ENCODE measurements at regions not wholly inside any gene's neighbourhood (a gene's known extent, or its start where the extent isn't known, plus 50 kb on each side); places are given as distances from the start of the nearest gene placed in this dataset.

DNA sequence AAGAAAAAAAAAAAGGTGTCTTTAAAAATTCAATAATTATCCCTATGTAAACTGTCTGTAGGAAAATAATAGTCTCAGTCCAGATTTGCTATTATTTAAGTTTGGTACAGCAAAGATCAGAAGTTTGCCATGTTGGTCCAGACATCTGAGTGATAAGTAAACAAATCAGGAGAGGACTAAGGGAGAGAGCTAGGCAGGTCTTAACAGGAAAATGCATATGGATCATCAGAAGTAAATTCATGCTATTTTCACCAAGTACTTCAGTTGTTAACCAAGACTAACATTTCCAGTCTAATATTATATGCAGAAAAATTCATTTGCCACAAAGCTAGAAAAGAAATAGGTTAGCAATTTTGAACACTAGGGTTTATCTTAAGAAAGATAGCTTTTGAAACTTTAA is 95.0 kb upstream of the STK17B start:
- Histone ChIP-seq H3K27me3 (no peaks in the 10 kb centered on the region), H3K9me3 (no peaks in the 10 kb centered on the region), H3K36me3 (replicated peaks in 1 of 2; ENCODE audit: insufficient read depth in 1 of 2, low read depth in 2 of 2) (no peaks in the 10 kb centered on the region), H3K4me3 (no peak overlapping the region), H3K27ac (no peak overlapping the region), H3K4me1 (no peaks in the 10 kb centered on the region)
- intact Hi-C loops (cut with DNase I) = no loop called here
- TF ChIP-seq CTCF (IDR thresholded peaks at IDR 0.05) = no peak
- no peak for TF ChIP-seq POLR2A (IDR thresholded peaks at IDR 0.05)
- ATAC-seq (no peak), DNase-seq (no peak)

DNA sequence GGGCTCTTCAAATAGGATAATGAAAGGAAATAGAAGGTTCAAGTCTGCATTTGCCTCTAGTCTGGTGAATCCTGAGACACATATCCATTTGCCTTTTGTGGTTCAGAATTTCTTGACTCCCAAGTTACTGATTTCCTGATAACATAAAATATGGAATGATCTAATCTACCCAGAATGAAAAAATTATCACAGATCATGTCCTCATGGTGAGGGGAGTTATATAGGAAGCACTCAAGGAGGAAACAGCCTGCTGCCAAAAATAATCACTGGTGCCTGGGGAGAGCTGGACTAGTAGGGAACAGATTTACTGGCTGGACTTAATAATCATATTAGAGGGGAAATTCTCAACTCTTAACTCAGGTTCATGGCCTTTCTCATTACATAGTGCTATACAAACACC is 95.5 kb upstream of the STK17B start:
- Histone ChIP-seq H3K27ac (no peak overlapping the region), H3K9me3 (no peaks in the 10 kb centered on the region), H3K27me3 (no peaks in the 10 kb centered on the region), H3K4me3 (no peak overlapping the region), H3K4me1 (no peaks in the 10 kb centered on the region), H3K36me3 (replicated peaks in 1 of 2; ENCODE audit: insufficient read depth in 1 of 2, low read depth in 2 of 2) (no peaks in the 10 kb centered on the region)
- TF ChIP-seq CTCF (IDR thresholded peaks at IDR 0.05) (no peak), POLR2A (IDR thresholded peaks at IDR 0.05) (no peak)
- ATAC-seq (no peak), DNase-seq (no peak)
- intact Hi-C loops (cut with DNase I) = no loop called here

GRCh38 chr2:196268025-196268424 is 96.6 kb upstream of the STK17B start:
- ATAC-seq = no peak
- WGBS, 2 donors = 14 to 36% methylated on average over 1 of the region's 1 CpG
- intact Hi-C loops (cut with DNase I) = no loop called here

DNA sequence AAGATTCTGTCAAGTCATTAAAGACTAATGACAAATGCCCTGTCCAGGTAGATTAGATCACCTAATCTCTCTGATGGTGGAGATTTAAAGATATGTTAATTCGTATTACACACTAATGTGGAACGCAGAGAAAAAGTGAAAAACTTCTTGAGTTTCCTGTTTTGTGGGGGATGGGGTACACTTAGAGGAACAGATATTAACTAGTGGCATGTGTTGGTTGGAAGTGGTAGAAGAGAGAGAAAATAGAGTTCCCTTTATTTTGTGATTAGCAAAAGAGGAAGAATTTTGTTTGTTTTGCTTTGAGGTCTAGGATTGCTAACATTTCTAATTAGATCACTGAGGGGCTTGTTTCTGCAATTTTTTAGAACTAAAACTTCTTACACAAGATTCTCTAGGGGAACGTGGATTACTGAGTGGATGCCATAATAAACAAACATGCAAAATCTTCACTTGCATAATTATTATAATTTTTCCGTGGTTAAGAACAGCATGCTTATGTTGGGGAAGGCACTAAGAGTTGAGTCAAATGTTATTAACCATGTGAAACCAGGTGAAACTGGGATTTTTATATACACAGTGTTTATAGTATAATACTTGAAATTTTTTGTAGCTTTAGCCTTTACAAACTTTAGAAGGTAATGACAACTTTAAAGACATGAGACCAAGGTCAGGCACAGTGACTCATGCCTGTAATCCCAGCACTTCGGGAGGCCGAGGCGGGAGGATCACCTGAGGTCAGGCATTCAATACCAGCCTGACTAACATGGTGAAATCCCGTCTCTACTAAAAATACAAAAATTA is 97.4 kb upstream of the STK17B start:
- intact Hi-C loops (cut with DNase I) = no loop called here
- no peak for TF ChIP-seq CTCF (IDR thresholded peaks at IDR 0.05)
- TF ChIP-seq POLR2A (IDR thresholded peaks at IDR 0.05) = no peak
- Histone ChIP-seq H3K27ac (peak overlapping the region in 2 of 4 donors; percentile 27 to 70), H3K9me3 (no peaks in the 10 kb centered on the region), H3K36me3 (replicated peaks in 1 of 2; ENCODE audit: insufficient read depth in 1 of 2, low read depth in 2 of 2) (no peaks in the 10 kb centered on the region), H3K27me3 (no peaks in the 10 kb centered on the region), H3K4me1 (no peaks in the 10 kb centered on the region), H3K4me3 (no peak overlapping the region)
- DNase-seq (no peak), ATAC-seq (no peak)
- 44 to 51% methylated on average over 8 of the region's 8 CpGs for WGBS, 2 donors

More at GRCh38 chr2:196268025-196268424, 96.6 kb upstream of the STK17B start:
- TF ChIP-seq POLR2A (IDR thresholded peaks at IDR 0.05) (no peak), CTCF (IDR thresholded peaks at IDR 0.05) (no peak)
- Histone ChIP-seq H3K27ac (peak overlapping the region in 2 of 4 donors; percentile 27 to 70), H3K36me3 (replicated peaks in 1 of 2; ENCODE audit: insufficient read depth in 1 of 2, low read depth in 2 of 2) (no peaks in the 10 kb centered on the region), H3K27me3 (no peaks in the 10 kb centered on the region), H3K4me3 (no peak overlapping the region), H3K4me1 (no peaks in the 10 kb centered on the region), H3K9me3 (no peaks in the 10 kb centered on the region)
- DNase-seq = no peak

GRCh38 chr2:196271795-196272194 is 100.4 kb upstream of the STK17B start:
- ATAC-seq (no peak), DNase-seq (no peak)
- Histone ChIP-seq H3K27me3 (no peaks in the 10 kb centered on the region), H3K9me3 (no peaks in the 10 kb centered on the region), H3K4me1 (peaks cover 12% of the 10 kb centered on the region), H3K27ac (no peak overlapping the region), H3K36me3 (replicated peaks in 1 of 2; ENCODE audit: insufficient read depth in 1 of 2, low read depth in 2 of 2) (no peaks in the 10 kb centered on the region), H3K4me3 (no peak overlapping the region)
- WGBS, 2 donors = 60% methylated on average over 3 of the region's 3 CpGs
- TF ChIP-seq POLR2A (IDR thresholded peaks at IDR 0.05) (no peak), CTCF (IDR thresholded peaks at IDR 0.05) (no peak)
- intact Hi-C loops (cut with DNase I) = no loop called here
